HUES6 (cell line): ENCODE measurements at regions not wholly inside any gene's neighbourhood (a gene's known extent, or its start where the extent isn't known, plus 50 kb on each side); places are given as distances from the start of the nearest gene placed in this dataset.
"Not testable (repeated sequence)": the region's sequence is repeated elsewhere in the genome, so short reads cannot be mapped to it uniquely, and the experiment has no call there.

ENCODE experiments used
- H3K27ac ChIP-seq: 2 replicates; pipeline ENCODE4 v1.7.0; 2013; ENCODE audit warnings: low read depth, mild to moderate bottlenecking, low read length, inconsistent platforms
- H3K27me3 ChIP-seq: 2 replicates; pipeline ENCODE4 v1.6.1; 2013; ENCODE audit warnings: low read length; ENCODE audit not compliant: control insufficient read depth, insufficient read depth
- H3K36me3 ChIP-seq: 2 replicates; pipeline ENCODE4 v1.6.1; 2013; ENCODE audit warnings: low read length; ENCODE audit not compliant: control insufficient read depth, insufficient read depth
- H3K4me1 ChIP-seq: 2 replicates; pipeline ENCODE4 v1.6.1; 2013; ENCODE audit warnings: low read length; ENCODE audit not compliant: control insufficient read depth, insufficient read depth
- H3K4me3 ChIP-seq: 2 replicates; pipeline ENCODE4 v1.5.1; 2013; ENCODE audit warnings: low read depth, low read length
- H3K9ac ChIP-seq: one replicate; pipeline ENCODE4 v1.6.1; 2013; ENCODE audit warnings: mild to moderate bottlenecking, low read length
- H3K9me3 ChIP-seq: 2 replicates; pipeline ENCODE4 v1.6.1; 2013; ENCODE audit warnings: low read depth, low read length; ENCODE audit not compliant: control insufficient read depth, insufficient read depth

- H3K27ac ChIP-seq = no peak overlapping the region
- no peaks in the 10 kb centered on the region for H3K9me3 ChIP-seq
- H3K36me3 ChIP-seq = no peaks in the 10 kb centered on the region
- peaks cover 11% of the 10 kb centered on the region for H3K4me1 ChIP-seq
- H3K27me3 ChIP-seq = no peaks in the 10 kb centered on the region
- no peak overlapping the region for H3K9ac ChIP-seq
- H3K4me3 ChIP-seq = no peak overlapping the region
Observed at GRCh38 chr10:63825111-63825510, 303.9 kb downstream of the REEP3 start.

DNA sequence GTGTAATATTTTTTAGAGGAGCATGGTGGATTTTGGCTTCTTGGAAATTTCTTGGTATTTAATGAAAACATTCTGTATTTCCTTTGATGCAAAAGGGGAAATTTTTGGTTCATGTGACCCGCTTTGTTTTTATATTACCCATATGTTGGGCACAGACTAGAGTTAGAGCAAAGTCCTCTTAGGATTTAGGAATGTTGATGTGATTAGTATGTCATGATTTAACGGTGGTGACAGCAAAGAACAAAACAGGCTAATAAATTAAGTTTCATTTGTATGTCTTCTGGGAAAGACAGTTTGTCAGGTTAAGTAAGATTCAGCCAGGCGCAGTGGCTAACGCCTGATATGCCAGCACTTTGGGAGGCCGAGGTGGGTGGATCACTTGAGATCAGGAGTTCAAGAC is 304.6 kb downstream of the REEP3 start:
- Histone ChIP-seq H3K4me1 (peaks cover 12% of the 10 kb centered on the region), H3K27me3 (no peaks in the 10 kb centered on the region), H3K36me3 (no peaks in the 10 kb centered on the region), H3K9me3 (no peaks in the 10 kb centered on the region), H3K9ac (no peak overlapping the region), H3K27ac (no peak overlapping the region), H3K4me3 (no peak overlapping the region)

- H3K4me1 ChIP-seq = peaks cover 12% of the 10 kb centered on the region
- not testable (repeated sequence) for H3K9ac ChIP-seq, H3K27ac ChIP-seq, H3K36me3 ChIP-seq, H3K4me3 ChIP-seq, H3K9me3 ChIP-seq, H3K27me3 ChIP-seq
Observed at GRCh38 chr10:63827018-63827417, 305.8 kb downstream of the REEP3 start.

GRCh38 chr10:63829020-63829419 is 307.8 kb downstream of the REEP3 start:
- Histone ChIP-seq H3K9me3 (no peaks in the 10 kb centered on the region), H3K9ac (no peak overlapping the region), H3K27ac (no peak overlapping the region), H3K36me3 (no peaks in the 10 kb centered on the region), H3K4me3 (no peak overlapping the region), H3K27me3 (no peaks in the 10 kb centered on the region), H3K4me1 (peaks cover 12% of the 10 kb centered on the region)

DNA sequence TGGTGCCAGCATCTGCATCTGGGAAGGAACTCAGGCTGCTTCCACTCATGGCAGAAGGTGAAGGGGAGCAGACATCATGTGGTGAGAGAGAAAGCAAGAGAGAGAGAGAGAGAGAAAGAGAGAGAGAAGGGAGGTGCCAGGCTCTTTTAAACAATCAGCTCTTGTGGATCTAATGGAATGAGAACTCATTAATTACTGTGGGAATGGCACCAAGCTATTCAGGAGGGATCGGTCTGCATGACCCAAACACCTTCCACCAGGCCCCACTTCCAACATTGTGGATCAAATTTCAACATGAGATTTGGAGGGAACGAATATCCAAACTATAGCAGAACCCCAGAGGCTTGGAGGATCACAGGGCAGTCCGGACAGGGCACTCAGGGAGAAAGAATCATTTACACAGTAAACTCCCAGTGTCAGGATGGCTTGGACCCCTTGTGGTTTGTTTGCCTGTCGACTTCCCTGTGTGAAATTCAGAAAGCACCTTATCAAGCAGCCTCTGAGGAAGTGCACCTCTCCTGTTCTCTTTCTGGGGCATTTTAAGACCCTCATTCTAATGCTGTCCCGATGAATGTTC is 308.5 kb downstream of the REEP3 start:
- H3K4me3 ChIP-seq = no peak overlapping the region
- no peaks in the 10 kb centered on the region for H3K9me3 ChIP-seq
- H3K27me3 ChIP-seq = no peaks in the 10 kb centered on the region
- H3K36me3 ChIP-seq = no peaks in the 10 kb centered on the region
- H3K9ac ChIP-seq = no peak overlapping the region
- H3K4me1 ChIP-seq = peaks cover 12% of the 10 kb centered on the region
- H3K27ac ChIP-seq = no peak overlapping the region

- Histone ChIP-seq H3K9me3 (no peaks in the 10 kb centered on the region), H3K36me3 (no peaks in the 10 kb centered on the region), H3K27me3 (no peaks in the 10 kb centered on the region), H3K4me3 (no peak overlapping the region), H3K4me1 (peaks cover 12% of the 10 kb centered on the region), H3K27ac (no peak overlapping the region), H3K9ac (no peak overlapping the region)
Observed at GRCh38 chr10:63832686-63833085, 311.5 kb downstream of the REEP3 start.

GRCh38 chr10:63833411-63834060 is 312.3 kb downstream of the REEP3 start:
- Histone ChIP-seq H3K36me3 (no peaks in the 10 kb centered on the region), H3K9ac (no peak overlapping the region), H3K4me3 (no peak overlapping the region), H3K9me3 (no peaks in the 10 kb centered on the region), H3K27me3 (no peaks in the 10 kb centered on the region), H3K27ac (no peak overlapping the region), H3K4me1 (peaks cover 12% of the 10 kb centered on the region)

GRCh38 chr10:63836666-63837442 is 315.7 kb downstream of the REEP3 start:
- no peaks in the 10 kb centered on the region for H3K9me3 ChIP-seq
- H3K27ac ChIP-seq = no peak overlapping the region

GRCh38 chr10:63841761-63842160 is 320.6 kb downstream of the REEP3 start:
- H3K9me3 ChIP-seq = peaks cover 12% of the 10 kb centered on the region
- no peak overlapping the region for H3K4me3 ChIP-seq
- H3K4me1 ChIP-seq = no peaks in the 10 kb centered on the region
- no peak overlapping the region for H3K9ac ChIP-seq
- H3K27ac ChIP-seq = no peak overlapping the region
- no peaks in the 10 kb centered on the region for H3K36me3 ChIP-seq
- H3K27me3 ChIP-seq = no peaks in the 10 kb centered on the region; the same call in 1 of the 2 replicates

More at GRCh38 chr10:63836666-63837442, 315.7 kb downstream of the REEP3 start:
- Histone ChIP-seq H3K4me3 (no peak overlapping the region), H3K4me1 (no peaks in the 10 kb centered on the region), H3K9ac (no peak overlapping the region), H3K36me3 (no peaks in the 10 kb centered on the region), H3K27me3 (no peaks in the 10 kb centered on the region; the same call in 1 of the 2 replicates)

DNA sequence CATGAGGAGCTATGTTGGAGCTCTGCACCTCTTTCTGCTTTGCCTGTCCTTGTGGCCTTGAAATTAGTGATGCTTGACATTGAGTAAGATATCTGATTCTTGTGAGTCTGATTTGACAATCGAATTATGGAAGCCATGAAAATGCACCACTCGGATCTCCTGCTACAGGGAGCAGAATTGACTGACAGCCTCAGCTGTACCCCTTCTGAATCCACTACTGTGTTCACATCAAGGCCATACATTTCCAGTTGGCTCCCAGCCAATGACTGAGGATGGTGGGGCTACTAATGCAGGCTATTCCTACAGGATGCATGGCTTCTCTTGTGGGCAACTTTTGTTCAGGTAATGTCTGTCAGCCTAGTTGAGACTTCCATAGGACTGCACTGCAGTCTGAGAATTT is 321.9 kb downstream of the REEP3 start:
- H3K36me3 ChIP-seq = no peaks in the 10 kb centered on the region
- no peak overlapping the region for H3K27ac ChIP-seq
- H3K27me3 ChIP-seq = no peaks in the 10 kb centered on the region; the same call in 1 of the 2 replicates
- no peak overlapping the region for H3K9ac ChIP-seq
- H3K4me1 ChIP-seq = no peaks in the 10 kb centered on the region
- H3K4me3 ChIP-seq = no peak overlapping the region
- H3K9me3 ChIP-seq = peaks cover 23% of the 10 kb centered on the region

- not testable (repeated sequence) for H3K4me3 ChIP-seq, H3K27ac ChIP-seq, H3K9ac ChIP-seq, H3K4me1 ChIP-seq, H3K36me3 ChIP-seq, H3K27me3 ChIP-seq
- peaks cover 25% of the 10 kb centered on the region for H3K9me3 ChIP-seq
Observed at GRCh38 chr10:63848871-63849270, 327.7 kb downstream of the REEP3 start.
